Keratinocyte (primary cell): ENCODE measurements at regions not wholly inside any gene's neighbourhood (a gene's known extent, or its start where the extent isn't known, plus 50 kb on each side); places are given as distances from the start of the nearest gene placed in this dataset.

Experiments used
- DNase-seq: peaks from one replicate; pipeline ENCODE4 v3.0.0-alpha.2; 2011; ENCODE audit warnings: low read depth, missing footprints, low spot score
- FAIRE-seq: peaks from 2 replicates; lab custom pipeline; 2011; peaks lifted over from hg19 to GRCh38; lab: Jason Lieb, UNC
- H2AFZ ChIP-seq: 2 replicates; pipeline ENCODE4 v1.6.0; 2012; ENCODE audit warnings: low read length, control low read depth, inconsistent platforms; ENCODE audit not compliant: control insufficient read depth
- H3K27ac ChIP-seq: 2 replicates; pipeline ENCODE4 v1.5.1; 2011; ENCODE audit warnings: low read length; ENCODE audit not compliant: control insufficient read depth, insufficient read depth
- H3K27me3 ChIP-seq: 3 replicates; pipeline ENCODE4 v1.6.0; 2011; ENCODE audit warnings: low read length; ENCODE audit not compliant: control insufficient read depth, insufficient read depth; ENCODE audit errors: extremely low read depth
- H3K36me3 ChIP-seq, 2 experiments: 2 replicates in 1 of 2; 3 replicates in 1 of 2; pipeline ENCODE4 v1.5.1; 2011; ENCODE audit warnings: low read length in 2 of 2, mild to moderate bottlenecking in 1 of 2; ENCODE audit not compliant: control insufficient read depth in 2 of 2, insufficient read depth in 2 of 2; ENCODE audit errors: extremely low read depth in 1 of 2
- H3K4me1 ChIP-seq: 3 replicates; pipeline ENCODE4 v1.5.1; 2011; ENCODE audit warnings: low read length; ENCODE audit not compliant: control insufficient read depth, insufficient read depth; ENCODE audit errors: extremely low read depth
- H3K4me2 ChIP-seq: 3 replicates; pipeline ENCODE4 v1.6.0; 2011; ENCODE audit warnings: low read depth, low read length; ENCODE audit not compliant: control insufficient read depth, insufficient read depth; ENCODE audit errors: extremely low read depth
- H3K4me3 ChIP-seq, 3 experiments: fragments of 200-600 bp in 1 of 3; sonication (generic) in 1 of 3; 2 replicates in 2 of 3; 3 replicates in 1 of 3; pipeline ENCODE4 v1.5.1; 2011 to 2016; ENCODE audit warnings: low read length in 3 of 3, mild to moderate bottlenecking in 3 of 3, control low read depth in 2 of 3, inconsistent platforms in 1 of 3, low read depth in 1 of 3, mixed read lengths in 1 of 3, mixed run types in 1 of 3, moderate library complexity in 1 of 3; ENCODE audit not compliant: control insufficient read depth in 2 of 3, insufficient read depth in 2 of 3; ENCODE audit errors: extremely low read depth in 1 of 3
- H3K79me2 ChIP-seq: 2 replicates; pipeline ENCODE4 v1.6.0; 2012; ENCODE audit warnings: low read length; ENCODE audit not compliant: control insufficient read depth, insufficient read depth
- H3K9ac ChIP-seq: 3 replicates; pipeline ENCODE4 v1.6.0; 2011; ENCODE audit warnings: low read length; ENCODE audit not compliant: control insufficient read depth, insufficient read depth; ENCODE audit errors: extremely low read depth
- H3K9me1 ChIP-seq: 3 replicates; pipeline ENCODE4 v1.6.0; 2011; ENCODE audit warnings: low read length; ENCODE audit not compliant: control insufficient read depth, insufficient read depth; ENCODE audit errors: extremely low read depth
- H3K9me3 ChIP-seq: 2 replicates; pipeline ENCODE4 v1.5.1; 2012; ENCODE audit warnings: low read depth, low read length; ENCODE audit not compliant: control insufficient read depth
- H4K20me1 ChIP-seq: 3 replicates; pipeline ENCODE4 v1.6.0; 2011; ENCODE audit warnings: low read length; ENCODE audit not compliant: control insufficient read depth, insufficient read depth; ENCODE audit errors: extremely low read depth
- CTCF ChIP-seq, 3 experiments: IDR thresholded peaks in 1 of 3; conservative IDR thresholded peaks in 1 of 3; optimal IDR thresholded peaks in 1 of 3; 2 replicates in 2 of 3; 3 replicates in 1 of 3; pipeline versions ENCODE3 to v1.5.1; 2011; ENCODE audit warnings: low read length in 3 of 3, mild to moderate bottlenecking in 3 of 3, moderate library complexity in 2 of 3, control low read depth in 1 of 3, inconsistent platforms in 1 of 3; ENCODE audit not compliant: insufficient read depth in 2 of 3; ENCODE audit errors: extremely low read depth in 1 of 3
- EZH2 ChIP-seq: IDR thresholded peaks from one replicate; pipeline ENCODE4 v1.6.1; 2012; ENCODE audit warnings: inconsistent platforms, mild to moderate bottlenecking, low read length, moderate library complexity
- dilution Hi-C: fragments of 300-500 bp; cut with MboI; formaldehyde crosslinking; loops from one replicate; pipeline ENCODE4 v1.7.0; 2020; ENCODE audit warnings: low sequenced_read_pairs; ENCODE audit not compliant: extremely low pct_ligation_motif_present

GRCh38 chr3:102223132-102223531, 211.7 kb upstream of the ZPLD1 start:
- DNase-seq (no peak), FAIRE-seq (no peak)
- Histone ChIP-seq H2AFZ (no peak overlapping the region), H3K79me2 (no peaks in the 10 kb centered on the region), H3K4me3 (no peak overlapping the region), H3K9me1 (no peaks in the 10 kb centered on the region), H3K9ac (no peak overlapping the region), H3K27me3 (no peaks in the 10 kb centered on the region), H3K36me3 (no peaks in the 10 kb centered on the region), H3K27ac (no peak overlapping the region), H3K4me1 (peaks cover 5% of the 10 kb centered on the region), H3K4me2 (no peak overlapping the region), H3K9me3 (no peaks in the 10 kb centered on the region), H4K20me1 (no peaks in the 10 kb centered on the region)
- TF ChIP-seq CTCF (optimal IDR thresholded peaks at IDR 0.05 in 1 of 3, IDR thresholded peaks at IDR 0.05 in 1 of 3, conservative IDR thresholded peaks at IDR 0.05 in 1 of 3; ENCODE audit: extremely low read depth in 1 of 3, insufficient read depth in 2 of 3, low read length in 3 of 3) = no peak
- TF ChIP-seq EZH2 = no peak
- dilution Hi-C loops = loop anchor here (10.0 kb wide), 1 partner anchor 418 kb away; no protein-coding TSS in a partner anchor

- Histone ChIP-seq H3K9me1 (no peaks in the 10 kb centered on the region), H3K4me1 (peaks cover 5% of the 10 kb centered on the region), H3K9ac (no peak overlapping the region), H4K20me1 (no peaks in the 10 kb centered on the region), H3K4me3 (no peak overlapping the region), H3K27me3 (no peaks in the 10 kb centered on the region), H3K36me3 (no peaks in the 10 kb centered on the region), H3K9me3 (no peaks in the 10 kb centered on the region), H2AFZ (no peak overlapping the region), H3K27ac (no peak overlapping the region), H3K4me2 (no peak overlapping the region), H3K79me2 (no peaks in the 10 kb centered on the region)
- DNase-seq = no peak
- TF ChIP-seq EZH2 (no peak), CTCF (optimal IDR thresholded peaks at IDR 0.05 in 1 of 3, IDR thresholded peaks at IDR 0.05 in 1 of 3, conservative IDR thresholded peaks at IDR 0.05 in 1 of 3; ENCODE audit: extremely low read depth in 1 of 3, insufficient read depth in 2 of 3, low read length in 3 of 3) (peak; percentile 18 to 68 (median 27))
- dilution Hi-C loops = loop anchor here (10.0 kb wide), 1 partner anchor 419 kb away; no protein-coding TSS in a partner anchor
- no peak for FAIRE-seq
Measured at GRCh38 chr3:102224171-102224570, 210.6 kb upstream of the ZPLD1 start.
